Breast epithelium (tissue), 4 donors: ENCODE measurements at regions not wholly inside any gene's neighbourhood (a gene's known extent, or its start where the extent isn't known, plus 50 kb on each side); places are given as distances from the start of the nearest gene placed in this dataset.

ENCODE experiments used
- DNase-seq, 2 donors: peaks; one replicate each; pipeline ENCODE4 v3.0.0-alpha.2; 2019; ENCODE audit warnings: low spot score in 2 of 2
- H3K27ac ChIP-seq, 2 donors: fragments of 200-600 bp; sonication (generic) in 1 of 2; one replicate each; pipeline ENCODE4 v1.5.1; 2016 to 2019; ENCODE audit warnings: mild to moderate bottlenecking in 1 of 2
- H3K27me3 ChIP-seq, 2 donors: fragments of 200-600 bp; sonication (generic) in 1 of 2; one replicate each; pipeline versions ENCODE4 v1.5.1 to v1.6.0; 2017 to 2019; ENCODE audit warnings: control low read depth in 1 of 2, mild to moderate bottlenecking in 1 of 2
- H3K36me3 ChIP-seq: fragments of 200-600 bp; one replicate; pipeline ENCODE4 v1.5.1; 2019
- H3K4me1 ChIP-seq, 2 donors: fragments of 200-600 bp; sonication (generic); one replicate each; pipeline ENCODE4 v1.5.1; 2016 to 2019; ENCODE audit warnings: control low read depth in 1 of 2
- H3K4me3 ChIP-seq, 3 donors: fragments of 200-600 bp; sonication (generic); 1 replicate in 2 of 3; 2 replicates in 1 of 3; pipeline ENCODE4 v1.5.1; 2016 to 2019; ENCODE audit warnings: mild to moderate bottlenecking in 3 of 3, moderate library complexity in 2 of 3
- H3K9me3 ChIP-seq, 2 donors: fragments of 200-600 bp; sonication (generic) in 1 of 2; one replicate each; pipeline ENCODE4 v1.5.1; 2016 to 2019; ENCODE audit warnings: control low read depth in 1 of 2
- POLR2A ChIP-seq: fragments of 450-650 bp; IDR thresholded peaks from one replicate; pipeline ENCODE4 v1.6.1; 2016; ENCODE audit warnings: antibody characterized with exemption, mild to moderate bottlenecking, moderate library complexity
- POLR2AphosphoS5 ChIP-seq, 3 donors: sonication (generic); formaldehyde crosslinking; IDR thresholded peaks; one replicate each; pipeline ENCODE4 v1.6.1; 2017; ENCODE audit warnings: antibody characterized with exemption in 3 of 3
- intact Hi-C: fragments of 100-400 bp; cut with DNase I; formaldehyde crosslinking; loops from one replicate; pipeline ENCODE4 v1.15.1; 2023; ENCODE audit warnings: low total_unique reads
- TF ChIP-seq, protein P1 (sequence below), 3 donors: fragments of 450-650 bp; IDR thresholded peaks; one replicate each; pipeline ENCODE4 v1.5.1; 2016 to 2017; ENCODE audit warnings: antibody characterized with exemption in 3 of 3, mild to moderate bottlenecking in 3 of 3, moderate library complexity in 3 of 3

DNA sequence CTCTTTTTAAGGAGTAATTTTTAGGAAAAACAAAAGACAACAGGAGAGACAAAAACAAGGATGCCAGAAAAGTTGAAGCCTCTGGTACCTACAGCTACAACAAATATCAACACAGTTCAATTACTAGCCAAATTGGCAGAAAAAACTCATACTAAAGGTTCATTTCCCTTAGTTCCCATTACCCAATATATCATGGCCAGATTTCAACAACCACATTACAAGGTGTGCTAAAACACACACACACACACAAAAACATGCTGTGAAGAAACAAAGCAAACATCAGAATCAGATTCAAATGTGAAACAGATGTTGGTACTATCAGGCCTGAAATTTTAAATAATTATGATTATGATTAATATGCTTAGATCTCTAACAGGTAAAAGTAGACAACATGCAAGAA lies 272.7 kb upstream of the CLEC14A start:
- Histone ChIP-seq H3K36me3 (no peaks in the 10 kb centered on the region), H3K27ac (no peak overlapping the region), H3K4me1 (no peaks in the 10 kb centered on the region), H3K27me3 (no peaks in the 10 kb centered on the region), H3K9me3 (no peaks in the 10 kb centered on the region), H3K4me3 (no peak overlapping the region)
- intact Hi-C loops: no loop called here
- no peak for TF ChIP-seq POLR2A
- TF ChIP-seq, protein P1, sequence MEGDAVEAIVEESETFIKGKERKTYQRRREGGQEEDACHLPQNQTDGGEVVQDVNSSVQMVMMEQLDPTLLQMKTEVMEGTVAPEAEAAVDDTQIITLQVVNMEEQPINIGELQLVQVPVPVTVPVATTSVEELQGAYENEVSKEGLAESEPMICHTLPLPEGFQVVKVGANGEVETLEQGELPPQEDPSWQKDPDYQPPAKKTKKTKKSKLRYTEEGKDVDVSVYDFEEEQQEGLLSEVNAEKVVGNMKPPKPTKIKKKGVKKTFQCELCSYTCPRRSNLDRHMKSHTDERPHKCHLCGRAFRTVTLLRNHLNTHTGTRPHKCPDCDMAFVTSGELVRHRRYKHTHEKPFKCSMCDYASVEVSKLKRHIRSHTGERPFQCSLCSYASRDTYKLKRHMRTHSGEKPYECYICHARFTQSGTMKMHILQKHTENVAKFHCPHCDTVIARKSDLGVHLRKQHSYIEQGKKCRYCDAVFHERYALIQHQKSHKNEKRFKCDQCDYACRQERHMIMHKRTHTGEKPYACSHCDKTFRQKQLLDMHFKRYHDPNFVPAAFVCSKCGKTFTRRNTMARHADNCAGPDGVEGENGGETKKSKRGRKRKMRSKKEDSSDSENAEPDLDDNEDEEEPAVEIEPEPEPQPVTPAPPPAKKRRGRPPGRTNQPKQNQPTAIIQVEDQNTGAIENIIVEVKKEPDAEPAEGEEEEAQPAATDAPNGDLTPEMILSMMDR (IDR thresholded peaks at IDR 0.05): no peak
- TF ChIP-seq POLR2AphosphoS5 (IDR thresholded peaks at IDR 0.05): no peak
- no peak for DNase-seq

DNA sequence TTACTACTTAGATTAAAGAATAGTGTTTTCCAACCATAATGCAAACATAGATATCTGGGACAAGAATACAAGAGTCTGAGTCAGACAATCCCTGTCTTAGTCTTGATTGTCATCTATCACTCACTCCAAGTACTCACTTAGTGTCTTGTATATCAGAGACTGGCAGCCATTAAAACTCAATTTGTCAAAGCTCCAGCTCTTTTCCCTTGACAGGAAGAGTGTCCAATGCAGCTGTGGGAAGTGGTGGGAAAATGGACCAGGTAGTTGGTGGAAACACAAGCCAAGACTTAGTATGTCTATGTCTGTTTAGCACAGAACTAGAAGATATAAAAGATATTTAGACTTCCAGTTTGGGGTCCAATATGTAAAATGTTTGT lies 271.6 kb upstream of the CLEC14A start:
- intact Hi-C loops: no loop called here
- Histone ChIP-seq H3K27ac (no peak overlapping the region), H3K27me3 (no peaks in the 10 kb centered on the region), H3K36me3 (no peaks in the 10 kb centered on the region), H3K9me3 (no peaks in the 10 kb centered on the region), H3K4me3 (no peak overlapping the region), H3K4me1 (no peaks in the 10 kb centered on the region)
- DNase-seq: no peak
- TF ChIP-seq, protein P1 (IDR thresholded peaks at IDR 0.05): no peak
- TF ChIP-seq POLR2A (no peak), POLR2AphosphoS5 (IDR thresholded peaks at IDR 0.05) (no peak)

DNA sequence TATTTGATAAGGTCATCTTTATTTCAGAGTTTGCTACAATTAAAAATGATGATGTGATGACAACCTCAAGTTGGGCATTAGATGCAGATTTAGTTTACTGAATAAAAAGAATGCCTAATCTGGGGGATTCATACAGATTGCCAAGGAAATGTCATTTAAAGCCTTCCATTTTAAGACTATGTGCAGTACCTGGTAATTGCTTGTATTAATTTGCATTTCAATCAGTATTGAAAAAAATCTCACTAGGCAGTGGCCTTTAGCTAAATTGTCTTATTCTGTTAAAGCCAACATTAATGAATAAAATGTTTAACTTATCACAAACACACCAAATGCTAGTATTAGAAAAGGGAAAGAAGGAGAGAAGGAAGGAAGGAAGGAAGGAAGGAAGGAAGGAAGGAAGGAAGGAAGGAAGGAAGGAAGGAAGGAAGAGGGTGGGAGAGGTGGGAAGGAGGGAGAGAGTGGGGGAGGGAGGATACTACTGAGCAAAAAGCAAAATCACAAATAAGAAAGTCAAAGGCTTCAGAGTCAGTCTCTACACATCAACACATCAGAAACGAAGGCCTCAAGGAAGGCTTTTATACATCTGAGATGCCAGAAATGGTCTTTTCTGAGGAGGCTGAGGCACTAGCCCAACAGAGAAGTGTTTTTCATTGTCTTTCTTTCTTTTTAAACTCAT lies 271.1 kb upstream of the CLEC14A start:
- no peak for DNase-seq
- no peaks in the 10 kb centered on the region for H3K27me3 ChIP-seq
- H3K9me3 ChIP-seq: no peaks in the 10 kb centered on the region
- intact Hi-C loops: no loop called here
- H3K4me1 ChIP-seq: no peaks in the 10 kb centered on the region
- H3K36me3 ChIP-seq: no peaks in the 10 kb centered on the region
- H3K4me3 ChIP-seq: no peak overlapping the region
- TF ChIP-seq, protein P1 (IDR thresholded peaks at IDR 0.05): no peak
- TF ChIP-seq POLR2A (no peak), POLR2AphosphoS5 (IDR thresholded peaks at IDR 0.05) (no peak)
- no peak overlapping the region for H3K27ac ChIP-seq

DNA sequence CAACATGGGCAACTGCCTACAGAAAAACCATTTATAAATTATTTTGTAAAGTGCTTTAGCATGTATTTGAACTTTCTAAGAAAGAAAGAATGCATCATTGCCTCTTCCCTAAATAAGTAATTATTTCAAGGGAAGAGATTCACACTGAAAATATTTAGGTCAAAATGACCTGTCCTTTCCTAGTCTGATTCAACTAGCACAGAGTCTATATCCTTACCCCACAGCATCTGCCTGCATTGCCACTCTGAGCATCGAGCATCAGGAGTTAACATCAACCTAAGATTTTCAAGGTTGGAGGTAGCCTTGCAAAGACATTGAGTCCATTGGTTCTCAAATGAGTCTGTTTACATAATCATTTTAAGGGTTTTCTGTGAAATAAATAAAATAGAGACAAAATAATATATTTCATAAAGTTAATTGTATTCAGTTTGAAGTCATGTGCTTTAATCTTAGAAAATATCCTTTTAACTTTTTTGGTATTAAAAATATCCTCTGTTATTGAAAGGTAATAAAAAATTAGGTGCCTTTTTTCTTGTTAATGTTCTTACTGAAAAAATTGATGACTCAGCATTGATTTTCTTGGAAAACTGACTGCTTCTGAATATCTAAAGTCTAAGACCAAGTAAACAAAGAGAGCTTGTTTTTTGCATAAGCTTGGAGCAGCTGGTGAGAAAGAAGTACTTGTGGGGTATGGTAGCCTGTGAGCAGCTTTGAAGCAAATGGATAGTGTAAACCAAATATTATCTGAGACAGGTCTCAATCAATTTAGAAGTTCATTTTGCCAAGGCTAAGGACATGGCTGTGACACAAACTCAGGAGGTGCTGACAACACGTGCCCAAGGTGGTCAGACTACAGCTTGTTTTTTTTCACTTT lies 269.0 kb upstream of the CLEC14A start:
- TF ChIP-seq POLR2A (no peak), POLR2AphosphoS5 (IDR thresholded peaks at IDR 0.05) (no peak)
- TF ChIP-seq, protein P1 (IDR thresholded peaks at IDR 0.05): no peak
- Histone ChIP-seq H3K36me3 (no peaks in the 10 kb centered on the region), H3K4me1 (no peaks in the 10 kb centered on the region), H3K9me3 (no peaks in the 10 kb centered on the region), H3K4me3 (no peak overlapping the region), H3K27ac (no peak overlapping the region), H3K27me3 (no peaks in the 10 kb centered on the region)
- DNase-seq: no peak
- intact Hi-C loops: no loop called here

DNA sequence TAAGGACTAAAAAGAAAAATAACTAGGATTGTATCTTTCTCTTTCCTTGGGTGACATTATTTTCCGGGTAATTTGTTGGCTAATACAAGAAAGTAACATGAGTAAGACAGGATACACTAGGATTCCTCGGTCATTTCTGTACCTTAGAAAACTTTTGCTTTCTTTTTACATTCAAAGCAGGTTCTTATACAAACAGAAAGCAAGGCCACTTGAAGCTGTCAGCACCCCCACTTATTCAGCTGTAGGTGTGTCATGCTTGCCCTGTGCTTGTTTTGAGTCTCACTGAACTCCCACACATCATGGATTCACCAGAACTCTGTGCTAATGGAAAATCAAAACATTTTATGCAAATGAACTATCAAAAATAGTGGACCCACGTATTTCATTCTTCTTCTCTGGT lies 266.8 kb upstream of the CLEC14A start:
- no peaks in the 10 kb centered on the region for H3K4me1 ChIP-seq
- TF ChIP-seq POLR2A (no peak), POLR2AphosphoS5 (IDR thresholded peaks at IDR 0.05) (no peak)
- TF ChIP-seq, protein P1 (IDR thresholded peaks at IDR 0.05): no peak
- no peaks in the 10 kb centered on the region for H3K27me3 ChIP-seq
- no peaks in the 10 kb centered on the region for H3K9me3 ChIP-seq
- H3K27ac ChIP-seq: no peak overlapping the region
- DNase-seq: no peak
- intact Hi-C loops: no loop called here
- no peaks in the 10 kb centered on the region for H3K36me3 ChIP-seq
- no peak overlapping the region for H3K4me3 ChIP-seq
